HG03045 (cell line): ENCODE measurements at regions not wholly inside any gene's neighbourhood (a gene's known extent, or its start where the extent isn't known, plus 50 kb on each side); places are given as distances from the start of the nearest gene placed in this dataset.
"Not testable (repeated sequence)": the region's sequence is repeated elsewhere in the genome, so short reads cannot be mapped to it uniquely, and the experiment has no call there.

Experiments used
- ATAC-seq: cut with Tn5 transposase; IDR thresholded peaks from one replicate; pipeline ENCODE4 v1.9.1; 2021; ENCODE audit warnings: mild to moderate bottlenecking, moderate library complexity; ENCODE audit not compliant: unreplicated experiment

- no peak for ATAC-seq
Measured at GRCh38 chr11:97732011-97732632, 1288.6 kb upstream of the CNTN5 start.

DNA sequence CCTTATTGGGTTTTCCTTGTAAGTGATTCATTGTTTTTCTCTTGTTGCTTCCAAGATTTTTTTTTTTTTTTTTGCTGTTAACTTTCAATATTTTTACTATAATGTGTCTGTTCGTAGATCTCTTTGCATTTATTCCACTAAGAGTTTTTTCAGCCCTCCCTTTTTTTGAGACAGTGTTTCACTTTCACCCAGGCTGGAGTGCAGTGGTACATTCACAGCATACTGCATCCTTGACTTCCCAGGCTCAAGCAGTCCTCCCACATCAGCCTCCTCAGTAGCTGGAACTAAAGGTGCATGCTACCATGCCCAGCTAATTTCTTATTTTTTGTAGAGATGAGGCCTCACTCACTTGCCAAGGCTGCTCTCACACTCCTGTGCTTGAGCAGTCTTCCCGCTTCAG is 1282.0 kb upstream of the CNTN5 start:
- no peak for ATAC-seq

DNA sequence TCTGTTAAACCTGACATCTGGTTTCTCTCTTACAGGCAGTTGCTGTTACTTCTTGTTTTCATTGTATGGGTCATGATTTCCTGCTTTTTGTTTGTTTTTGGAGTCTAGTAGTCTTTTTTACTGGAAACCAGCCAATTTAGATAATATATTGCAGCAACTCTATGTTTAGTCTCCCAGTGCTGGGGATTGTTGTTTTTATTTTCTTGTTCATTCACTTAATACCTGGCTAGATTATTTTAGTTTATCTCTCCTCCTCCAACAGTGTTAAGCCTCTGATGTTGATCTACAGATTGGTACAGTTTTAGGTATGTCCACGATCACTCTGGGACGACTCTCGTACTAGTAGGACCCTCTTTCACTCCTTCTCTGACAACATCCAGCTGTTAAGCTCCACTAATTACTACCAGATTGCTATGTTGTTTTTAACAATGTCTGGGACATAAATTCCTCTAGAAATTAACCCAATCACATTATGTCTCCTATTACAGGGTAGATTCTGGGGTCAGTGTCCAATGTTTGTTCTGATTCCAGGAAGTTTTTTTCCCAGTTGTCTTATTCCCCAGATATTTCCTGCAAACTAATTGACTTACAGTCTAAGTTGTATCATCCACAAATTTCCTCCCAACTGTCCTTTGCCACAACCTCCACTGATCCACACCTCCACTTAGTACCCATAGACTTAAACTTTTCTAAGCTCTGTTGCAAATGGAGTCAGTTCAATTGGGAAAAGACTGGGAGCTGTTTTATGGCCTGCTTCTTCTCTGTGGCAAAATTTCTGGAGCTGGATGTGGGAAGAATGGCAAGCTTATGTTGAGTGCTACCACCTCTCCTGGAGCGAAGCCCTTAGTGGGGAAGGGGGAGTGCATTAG is 1280.6 kb upstream of the CNTN5 start:
- no peak for ATAC-seq

- ATAC-seq: no peak
Measured at GRCh38 chr11:97740801-97741151, 1280.0 kb upstream of the CNTN5 start.

DNA sequence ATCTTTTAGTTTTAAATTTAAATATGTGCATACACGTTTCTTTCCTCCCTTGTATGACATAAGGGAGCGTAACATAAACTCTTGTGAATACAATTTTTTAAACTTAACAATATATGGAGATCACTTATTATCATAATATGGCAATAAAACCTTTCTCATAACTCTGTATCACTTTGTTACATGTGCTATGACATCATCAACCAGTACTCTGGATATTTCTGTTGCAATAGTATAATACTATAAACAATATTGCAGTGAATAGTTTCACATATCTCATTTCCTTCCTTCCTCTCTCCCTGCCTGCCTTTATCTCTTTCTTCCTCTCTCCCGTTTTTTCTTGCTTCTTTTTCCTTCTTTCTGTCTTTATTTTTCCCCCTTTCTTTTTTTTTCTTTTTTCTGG is 1278.0 kb upstream of the CNTN5 start:
- no peak for ATAC-seq

GRCh38 chr11:97743205-97743742 is 1277.5 kb upstream of the CNTN5 start:
- no peak for ATAC-seq

DNA sequence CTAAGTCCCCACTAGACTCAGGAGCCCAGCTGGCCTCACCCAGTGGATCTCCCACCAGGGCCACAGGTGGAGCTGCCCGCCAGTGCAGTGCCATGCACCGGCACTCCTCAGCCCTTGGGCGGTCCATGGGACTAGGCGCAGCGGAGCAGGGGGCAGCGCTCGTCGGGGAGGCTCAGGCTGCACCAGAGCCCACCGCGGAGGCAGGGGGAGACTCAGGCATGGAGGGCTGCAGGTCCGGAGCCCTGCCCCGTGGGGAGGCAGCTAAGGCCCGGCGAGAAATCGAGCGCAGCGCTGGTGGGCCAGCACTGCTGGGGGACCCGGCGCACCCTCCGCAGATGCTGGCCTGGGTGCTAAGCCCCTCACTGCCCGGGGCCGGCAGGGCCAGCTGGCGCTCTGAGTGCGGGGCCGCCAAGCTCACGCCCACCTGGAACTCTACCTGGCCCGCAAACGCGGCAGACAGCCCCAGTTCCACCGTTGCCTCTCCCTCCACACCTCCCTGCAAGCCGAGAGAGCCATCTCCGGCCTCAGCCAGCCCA is 1275.2 kb upstream of the CNTN5 start:
- no peak for ATAC-seq

DNA sequence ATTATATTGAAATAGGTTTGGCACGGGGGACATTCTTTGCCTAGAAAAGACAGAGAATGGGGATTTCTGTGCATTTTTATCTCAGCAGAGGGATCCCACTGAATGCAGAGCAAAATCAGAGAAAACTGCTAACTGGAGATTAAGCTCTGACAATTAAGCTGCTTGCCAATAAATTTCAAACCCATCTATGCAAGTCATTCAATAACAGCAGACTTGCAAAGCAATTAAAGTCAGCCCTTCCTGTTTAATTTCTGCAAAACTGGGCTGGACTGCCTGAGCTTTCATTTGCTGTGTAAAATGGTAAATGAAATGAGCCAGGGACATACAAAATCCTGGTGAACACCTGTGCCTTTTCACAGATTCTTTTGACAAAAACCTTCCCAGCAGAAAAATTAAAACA is 1273.9 kb upstream of the CNTN5 start:
- ATAC-seq: no peak

- no peak for ATAC-seq
Measured at GRCh38 chr11:97751405-97751804, 1269.3 kb upstream of the CNTN5 start.

- ATAC-seq: no peak
Measured at GRCh38 chr11:97751952-97752351, 1268.8 kb upstream of the CNTN5 start.

DNA sequence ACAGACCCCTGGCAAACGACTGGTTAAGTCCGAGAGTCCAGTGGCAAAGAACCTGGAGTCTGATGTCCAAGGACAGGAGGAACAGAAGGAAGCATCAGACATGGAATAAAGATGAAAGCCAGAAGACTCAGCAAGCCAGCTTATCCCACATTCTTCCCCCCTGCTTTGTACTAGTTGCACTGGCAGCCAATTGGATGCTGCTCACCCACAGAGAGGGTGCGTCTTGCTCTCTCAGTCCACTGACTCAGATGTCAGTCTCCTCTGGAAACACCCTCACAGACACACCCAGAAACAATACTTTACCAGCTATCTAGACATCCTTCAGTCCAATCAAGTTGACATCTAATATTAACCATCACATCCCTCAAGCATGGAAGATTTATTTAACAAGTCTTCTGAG is 1265.8 kb upstream of the CNTN5 start:
- ATAC-seq: no peak

DNA sequence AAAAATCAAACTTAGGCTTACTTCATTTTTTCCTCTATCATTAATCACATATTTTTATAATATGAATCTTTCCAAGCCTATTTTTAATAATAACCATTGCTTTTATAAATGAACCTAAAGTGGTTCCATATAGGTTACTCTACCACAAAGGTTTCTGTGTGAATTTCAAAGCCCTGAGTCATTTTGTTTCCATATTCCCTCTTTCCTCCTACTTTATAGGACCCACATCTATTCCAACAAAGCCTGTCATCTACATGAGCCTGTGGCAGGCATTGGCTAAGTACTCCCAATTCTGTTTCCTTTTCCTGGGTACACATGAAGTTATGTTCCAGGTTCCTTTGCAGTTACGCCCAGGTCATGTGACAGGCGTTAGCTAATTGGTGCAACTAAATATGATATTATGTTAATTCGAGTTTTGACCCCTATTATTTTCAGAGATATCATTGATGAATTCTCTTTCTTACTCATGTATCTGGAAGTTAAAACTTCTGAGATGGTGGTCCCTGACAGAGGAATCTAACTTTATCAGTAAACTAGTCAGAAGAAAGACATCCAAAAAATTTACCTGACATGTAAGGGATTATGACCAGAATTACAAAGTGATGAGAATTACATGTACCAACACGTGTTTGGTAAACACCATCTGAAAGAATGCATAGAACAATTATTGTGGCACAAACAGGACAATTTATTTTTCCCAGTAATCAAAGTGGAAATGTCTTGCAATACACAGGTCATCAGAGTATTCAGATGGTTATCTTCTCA is 1264.0 kb upstream of the CNTN5 start:
- no peak for ATAC-seq

- no peak for ATAC-seq
Measured at GRCh38 chr11:97761175-97761574, 1259.6 kb upstream of the CNTN5 start.

DNA sequence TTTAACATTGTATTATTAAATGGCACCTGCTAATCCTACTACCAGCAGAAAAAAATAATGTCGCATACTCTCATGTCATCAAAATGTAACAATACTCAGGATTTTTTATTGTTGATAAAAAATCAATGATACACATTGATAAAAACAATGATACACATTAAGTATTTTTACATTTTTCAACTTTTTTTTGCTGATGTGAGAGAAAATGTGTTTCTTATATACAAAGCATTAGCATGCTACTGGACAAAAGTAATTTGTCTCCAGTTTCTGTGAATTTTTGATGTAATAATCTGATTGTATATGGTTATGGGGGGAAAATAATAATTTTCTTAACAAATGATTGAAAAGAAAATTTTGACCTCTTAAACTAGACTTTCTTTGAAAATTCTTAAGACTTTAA is 1256.6 kb upstream of the CNTN5 start:
- no peak for ATAC-seq

DNA sequence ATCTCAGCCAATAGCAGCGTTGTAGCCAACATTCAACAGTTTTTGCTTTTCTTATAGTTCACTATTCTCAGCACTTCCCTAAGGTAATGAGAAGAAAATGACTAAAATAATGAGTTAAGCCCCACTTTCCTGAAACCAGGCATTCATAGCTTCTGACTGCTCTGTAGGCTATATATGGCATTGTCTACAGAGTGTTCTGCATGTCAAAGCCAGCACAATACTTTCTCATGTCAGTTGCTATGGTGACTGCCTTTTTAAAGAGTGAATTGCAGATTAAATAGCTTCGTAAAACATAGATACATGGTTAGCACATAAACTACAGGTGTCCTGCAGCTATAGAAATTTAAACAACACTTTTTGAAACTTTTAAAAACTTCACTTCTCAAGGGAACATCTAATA is 1256.1 kb upstream of the CNTN5 start:
- ATAC-seq: no peak

- no peak for ATAC-seq
Measured at GRCh38 chr11:97770570-97770969, 1250.2 kb upstream of the CNTN5 start.

DNA sequence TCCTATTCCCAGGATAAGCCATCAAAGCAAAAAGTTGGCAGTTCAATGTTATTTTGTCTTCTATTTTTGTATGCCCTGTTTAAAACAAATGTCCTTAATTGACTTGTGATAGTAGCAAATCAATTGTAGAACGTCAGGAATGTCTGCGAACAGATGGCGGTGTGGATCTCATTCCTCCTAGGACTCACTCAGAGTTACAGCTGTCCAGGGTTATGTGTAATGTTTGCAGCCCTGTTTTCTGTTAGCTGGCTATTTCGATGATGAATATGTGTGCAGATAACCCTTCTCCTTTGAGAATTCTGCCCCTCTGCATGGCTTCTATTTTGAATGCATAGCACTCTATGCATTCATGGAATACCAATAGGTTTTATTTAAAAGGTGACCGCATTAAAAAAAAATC is 1248.0 kb upstream of the CNTN5 start:
- ATAC-seq: no peak

GRCh38 chr11:97784388-97784787 is 1236.4 kb upstream of the CNTN5 start:
- not testable (repeated sequence) for ATAC-seq

DNA sequence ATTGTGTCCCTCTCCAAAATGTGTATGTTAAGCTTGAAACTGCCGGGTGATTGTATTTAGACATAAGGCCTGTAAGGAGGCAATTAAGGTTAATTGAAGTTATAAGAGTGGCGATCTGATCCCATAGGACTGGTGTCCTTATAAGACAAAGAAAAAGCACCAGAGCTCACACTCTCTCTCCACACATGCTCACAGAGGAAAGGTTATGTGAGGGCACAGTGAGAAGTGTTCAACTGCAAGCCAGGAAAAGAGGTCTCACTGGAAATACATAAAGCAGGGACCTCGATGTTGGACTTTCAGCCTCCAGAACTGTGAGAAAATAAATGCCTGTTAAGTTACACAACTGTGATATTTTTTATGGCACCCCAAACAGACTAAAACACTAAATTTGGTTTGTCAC is 1233.8 kb upstream of the CNTN5 start:
- no peak for ATAC-seq

DNA sequence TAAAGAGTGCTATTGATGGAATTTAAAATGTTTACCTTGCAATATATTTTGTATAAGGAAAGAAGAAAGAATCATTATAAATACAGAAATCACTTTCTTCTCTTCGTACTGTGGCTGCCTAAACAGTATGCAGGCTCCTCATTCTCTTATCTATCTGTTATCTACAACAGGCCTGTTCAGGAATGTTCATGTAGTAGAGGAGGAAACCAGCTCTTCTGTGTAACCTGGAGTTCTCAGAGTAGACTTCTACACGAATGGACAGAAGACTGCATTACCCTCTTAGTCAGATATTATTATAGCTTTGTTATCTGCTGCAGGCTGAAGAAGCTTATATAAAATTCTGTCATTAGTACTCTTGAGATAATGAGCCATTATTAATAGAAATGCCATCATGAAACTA is 1225.9 kb upstream of the CNTN5 start:
- no peak for ATAC-seq

GRCh38 chr11:97800891-97801290 is 1219.9 kb upstream of the CNTN5 start:
- ATAC-seq: no peak
